CD4-positive, alpha-beta T cell (primary cell): ENCODE measurements at regions not wholly inside any gene's neighbourhood (a gene's known extent, or its start where the extent isn't known, plus 50 kb on each side); places are given as distances from the start of the nearest gene placed in this dataset.

ENCODE experiments used
- ATAC-seq: fragments of 200-7000 bp; cut with Tn5 transposase; one replicate; pipeline ENCODE4 v1.10.0; 2022; ENCODE audit warnings: mild to moderate bottlenecking; ENCODE audit not compliant: poor library complexity
- CTCF ChIA-PET: fragments of 350-600 bp; sonication (Branson Sonifier 250); formaldehyde crosslinking; loops from one replicate; lab custom pipeline; 2021; ENCODE audit warnings: antibody characterized with exemption, inconsistent platforms; lab: Charles Lee
- POLR2A ChIA-PET: fragments of 350-600 bp; sonication (Branson Sonifier 250); formaldehyde crosslinking; loops from one replicate; lab custom pipeline; 2021; ENCODE audit warnings: antibody characterized with exemption, inconsistent platforms; lab: Charles Lee
- DNase-seq, 14 experiments: peaks; one replicate each; pipeline ENCODE4 v3.0.0-alpha.2; 2013 to 2020; ENCODE audit warnings: mixed read lengths in 2 of 14
- H3K27ac ChIP-seq, 2 donors: one replicate each; pipeline versions ENCODE4 v1.5.1 to v1.7.0; 2013; ENCODE audit warnings: low read length in 2 of 2, low read depth in 1 of 2, mild to moderate bottlenecking in 1 of 2
- H3K27me3 ChIP-seq, 2 experiments: 1 replicate in 1 of 2; 2 replicates in 1 of 2; pipeline versions ENCODE4 v1.6.1 to v1.7.0; 2013; ENCODE audit warnings: low read length in 2 of 2, control low read depth in 1 of 2, mild to moderate bottlenecking in 1 of 2, moderate library complexity in 1 of 2; ENCODE audit not compliant: insufficient read depth in 2 of 2, control insufficient read depth in 1 of 2
- H3K36me3 ChIP-seq: one replicate; pipeline ENCODE4 v1.6.1; 2013; ENCODE audit warnings: low read length, control low read depth; ENCODE audit not compliant: insufficient read depth
- H3K4me1 ChIP-seq: one replicate; pipeline ENCODE4 v1.6.1; 2013; ENCODE audit warnings: low read length, control low read depth; ENCODE audit not compliant: insufficient read depth
- H3K4me3 ChIP-seq: one replicate; pipeline ENCODE4 v1.5.1; 2013; ENCODE audit warnings: mild to moderate bottlenecking, low read length, moderate library complexity
- H3K9me3 ChIP-seq, 2 experiments: 1 replicate in 1 of 2; 2 replicates in 1 of 2; pipeline versions ENCODE4 v1.6.1 to v1.7.0; 2013; ENCODE audit warnings: low read length in 2 of 2, mild to moderate bottlenecking in 2 of 2, control low read depth in 1 of 2, moderate library complexity in 1 of 2; ENCODE audit not compliant: control insufficient read depth in 1 of 2, insufficient read depth in 1 of 2
- H3K27ac Mint-ChIP-seq: one replicate; pipeline ENCODE4 v1.8.0; 2020; ENCODE audit warnings: mixed read lengths
- H3K27me3 Mint-ChIP-seq: one replicate; pipeline ENCODE4 v1.8.0; 2021; ENCODE audit warnings: mixed read lengths
- H3K36me3 Mint-ChIP-seq: one replicate; pipeline ENCODE4 v1.8.0; 2021; ENCODE audit warnings: low read depth, mixed read lengths
- H3K4me1 Mint-ChIP-seq: one replicate; pipeline ENCODE4 v1.8.0; 2021; ENCODE audit warnings: low read depth, mixed read lengths
- H3K4me3 Mint-ChIP-seq: one replicate; pipeline ENCODE4 v1.8.0; 2020; ENCODE audit warnings: mild to moderate bottlenecking, mixed read lengths
- H3K9me3 Mint-ChIP-seq: one replicate; pipeline ENCODE4 v1.8.0; 2020; ENCODE audit warnings: mixed read lengths
- intact Hi-C, 2 experiments: fragments of 100-400 bp; cut with DNase I in 1 of 2; cut with micrococcal nuclease in 1 of 2; formaldehyde crosslinking; loops; one replicate each; pipeline versions ENCODE4 v1.15.1 to v1.9.0; 2023 to 2025; cut with DNase I, micrococcal nuclease
- TF ChIP-seq, protein P1 (sequence below): fragments of 200-600 bp; IDR thresholded peaks from one replicate; pipeline ENCODE4 v1.8.0; 2022; ENCODE audit warnings: antibody characterized with exemption, mild to moderate bottlenecking

DNA sequence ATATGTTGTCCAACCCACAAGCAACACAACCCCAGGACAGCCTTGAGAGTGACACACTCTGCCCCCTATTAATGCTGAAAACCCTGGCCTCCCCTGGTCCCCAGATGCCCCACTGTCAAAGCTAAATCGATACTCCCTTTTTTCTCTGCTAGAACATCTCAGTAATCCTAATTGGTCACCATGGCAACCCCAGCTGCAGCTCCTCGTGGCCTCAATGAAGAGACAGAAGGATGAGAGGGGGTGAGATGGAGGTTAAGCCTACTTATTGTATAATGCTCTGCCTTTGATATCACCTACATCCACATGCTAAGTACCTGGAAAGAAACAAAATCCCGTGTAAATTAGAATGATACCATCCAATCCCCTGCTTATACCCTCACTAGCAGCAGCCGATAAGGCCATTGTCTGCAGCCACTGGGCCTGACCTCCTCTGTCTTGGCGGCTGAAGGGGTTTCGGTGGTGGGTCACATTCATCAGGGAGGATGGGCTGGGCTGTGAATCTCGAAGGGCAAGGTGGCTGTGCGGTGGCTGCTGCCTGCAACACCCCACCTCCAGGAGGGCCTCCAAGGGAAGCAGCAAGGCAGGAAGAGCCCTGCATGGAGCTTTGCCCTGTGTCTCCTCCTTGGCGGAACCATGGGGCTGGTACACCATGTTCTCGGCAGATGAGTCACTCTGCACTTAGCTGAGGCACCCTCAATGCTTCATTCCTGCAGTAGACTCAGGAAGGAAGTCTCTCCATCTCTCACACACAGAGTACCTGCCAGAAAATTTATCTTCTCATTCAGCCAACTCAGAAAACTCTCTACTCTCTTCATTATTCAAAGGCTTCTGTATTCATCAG is 399.5 kb downstream of the BUD13 start:
- CTCF ChIA-PET: no interaction called here
- Histone ChIP-seq H3K4me3 (no peak overlapping the region), H3K9me3 (peaks cover 0 to 9% of the 10 kb centered on the region in 2 experiments), H3K27ac (no peak overlapping the region), H3K27me3 (no peaks in the 10 kb centered on the region), H3K4me1 (no peaks in the 10 kb centered on the region), H3K36me3 (no peaks in the 10 kb centered on the region)
- H3K36me3 Mint-ChIP-seq: no peaks in the 10 kb centered on the region
- POLR2A ChIA-PET: no interaction called here
- intact Hi-C loops: no loop called here
- H3K27ac Mint-ChIP-seq: no peak overlapping the region
- TF ChIP-seq, protein P1, sequence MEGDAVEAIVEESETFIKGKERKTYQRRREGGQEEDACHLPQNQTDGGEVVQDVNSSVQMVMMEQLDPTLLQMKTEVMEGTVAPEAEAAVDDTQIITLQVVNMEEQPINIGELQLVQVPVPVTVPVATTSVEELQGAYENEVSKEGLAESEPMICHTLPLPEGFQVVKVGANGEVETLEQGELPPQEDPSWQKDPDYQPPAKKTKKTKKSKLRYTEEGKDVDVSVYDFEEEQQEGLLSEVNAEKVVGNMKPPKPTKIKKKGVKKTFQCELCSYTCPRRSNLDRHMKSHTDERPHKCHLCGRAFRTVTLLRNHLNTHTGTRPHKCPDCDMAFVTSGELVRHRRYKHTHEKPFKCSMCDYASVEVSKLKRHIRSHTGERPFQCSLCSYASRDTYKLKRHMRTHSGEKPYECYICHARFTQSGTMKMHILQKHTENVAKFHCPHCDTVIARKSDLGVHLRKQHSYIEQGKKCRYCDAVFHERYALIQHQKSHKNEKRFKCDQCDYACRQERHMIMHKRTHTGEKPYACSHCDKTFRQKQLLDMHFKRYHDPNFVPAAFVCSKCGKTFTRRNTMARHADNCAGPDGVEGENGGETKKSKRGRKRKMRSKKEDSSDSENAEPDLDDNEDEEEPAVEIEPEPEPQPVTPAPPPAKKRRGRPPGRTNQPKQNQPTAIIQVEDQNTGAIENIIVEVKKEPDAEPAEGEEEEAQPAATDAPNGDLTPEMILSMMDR: no peak
- H3K4me3 Mint-ChIP-seq: no peak overlapping the region
- peaks cover 3% of the 10 kb centered on the region for H3K9me3 Mint-ChIP-seq
- DNase-seq: no peak
- H3K4me1 Mint-ChIP-seq: no peaks in the 10 kb centered on the region
- no peak for ATAC-seq
- H3K27me3 Mint-ChIP-seq: peaks cover 25% of the 10 kb centered on the region

DNA sequence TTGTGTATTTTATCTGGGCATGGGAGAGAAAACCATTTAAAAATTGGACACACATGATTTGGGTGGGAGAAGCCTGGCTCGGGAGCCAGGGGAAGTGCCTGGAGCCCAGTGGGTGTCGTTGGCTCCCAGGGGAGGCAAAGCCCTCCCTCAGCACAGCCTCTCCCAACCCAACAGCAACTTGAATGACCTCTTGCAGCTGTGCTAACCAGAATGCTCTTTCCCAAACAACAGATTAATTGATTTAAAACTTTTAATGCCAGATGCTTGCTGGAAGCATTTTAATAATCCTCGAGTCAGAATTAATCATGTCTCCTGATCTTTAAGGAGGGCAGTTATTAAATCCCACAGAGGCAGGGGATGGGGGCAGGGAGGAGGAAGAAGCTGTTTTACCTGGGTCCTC is 401.6 kb downstream of the BUD13 start:
- Mint-ChIP-seq H3K4me1 (no peaks in the 10 kb centered on the region), H3K27me3 (peaks cover 8% of the 10 kb centered on the region), H3K4me3 (no peak overlapping the region), H3K27ac (no peak overlapping the region), H3K9me3 (peaks cover 3% of the 10 kb centered on the region), H3K36me3 (no peaks in the 10 kb centered on the region)
- Histone ChIP-seq H3K9me3 (peaks cover 0 to 14% of the 10 kb centered on the region in 2 experiments), H3K27me3 (no peaks in the 10 kb centered on the region), H3K4me1 (no peaks in the 10 kb centered on the region), H3K27ac (no peak overlapping the region), H3K36me3 (no peaks in the 10 kb centered on the region), H3K4me3 (no peak overlapping the region)
- DNase-seq (no peak), ATAC-seq (no peak)
- POLR2A ChIA-PET: no interaction called here
- intact Hi-C loops: no loop called here
- TF ChIP-seq, protein P1: no peak
- CTCF ChIA-PET: no interaction called here

DNA sequence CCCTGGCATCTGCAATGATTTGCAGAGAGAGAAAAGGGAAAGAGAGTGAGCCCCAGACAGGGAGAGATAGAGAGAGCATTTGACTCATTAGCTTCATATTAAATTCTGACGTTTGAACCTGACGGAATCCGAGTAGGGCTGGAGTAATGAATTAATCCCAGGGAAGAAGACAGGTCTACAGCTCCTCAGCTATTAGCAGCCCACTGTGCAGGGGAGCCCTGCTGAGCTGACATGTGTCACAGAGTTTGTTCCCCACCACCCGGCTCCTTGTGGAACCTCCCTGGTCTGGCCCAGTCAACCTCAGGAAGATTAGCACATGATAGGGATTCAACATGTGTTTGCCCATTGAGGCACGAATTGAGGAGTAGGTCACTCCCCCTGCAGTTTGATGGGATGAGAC is 404.0 kb downstream of the BUD13 start:
- H3K9me3 Mint-ChIP-seq: peaks cover 3% of the 10 kb centered on the region
- DNase-seq (no peak), ATAC-seq (no peak)
- Histone ChIP-seq H3K9me3 (peaks cover 0 to 17% of the 10 kb centered on the region in 2 experiments), H3K4me3 (no peak overlapping the region), H3K27ac (no peak overlapping the region), H3K27me3 (no peaks in the 10 kb centered on the region), H3K36me3 (no peaks in the 10 kb centered on the region), H3K4me1 (no peaks in the 10 kb centered on the region)
- ChIA-PET POLR2A (no interaction called here), CTCF (no interaction called here)
- no peak overlapping the region for H3K27ac Mint-ChIP-seq
- peaks cover 4% of the 10 kb centered on the region for H3K27me3 Mint-ChIP-seq
- TF ChIP-seq, protein P1: no peak
- H3K4me1 Mint-ChIP-seq: no peaks in the 10 kb centered on the region
- intact Hi-C loops: no loop called here
- H3K4me3 Mint-ChIP-seq: no peak overlapping the region
- no peaks in the 10 kb centered on the region for H3K36me3 Mint-ChIP-seq
